H1 (cell line): ENCODE measurements at regions not wholly inside any gene's neighbourhood (a gene's known extent, or its start where the extent isn't known, plus 50 kb on each side); places are given as distances from the start of the nearest gene placed in this dataset.

ENCODE experiments used
- BACH1 ChIP-seq: IDR thresholded peaks from 2 replicates; pipeline ENCODE4 v1.6.1; 2012; ENCODE audit warnings: low read length, improper control_type of control experiment
- BRCA1 ChIP-seq: IDR thresholded peaks from 2 replicates; pipeline ENCODE4 v1.6.1; 2012; ENCODE audit warnings: low read depth, low read length, improper control_type of control experiment
- CHD7 ChIP-seq: fragments of 300-600 bp; sonication (generic); IDR thresholded peaks from 2 replicates; pipeline ENCODE4 v1.7.1; 2012; ENCODE audit warnings: low read length, moderate library complexity, mild to moderate bottlenecking, inconsistent platforms; ENCODE audit not compliant: insufficient replicate concordance
- GABPA ChIP-seq: IDR thresholded peaks from 2 replicates; pipeline ENCODE4 v1.6.1; 2011; ENCODE audit warnings: mild to moderate bottlenecking, low read length, moderate library complexity, borderline replicate concordance; ENCODE audit not compliant: insufficient read depth
- HDAC6 ChIP-seq: IDR thresholded peaks from one replicate; pipeline ENCODE4 v1.7.1; 2012; ENCODE audit warnings: low read depth, mild to moderate bottlenecking, inconsistent platforms, low read length, moderate library complexity
- NRF1 ChIP-seq: IDR thresholded peaks from 2 replicates; pipeline ENCODE4 v1.6.1; 2011; ENCODE audit warnings: mild to moderate bottlenecking, low read depth, low read length, improper control_type of control experiment
- POU5F1 ChIP-seq: IDR thresholded peaks from 2 replicates; pipeline ENCODE4 v1.6.1; 2011; ENCODE audit warnings: low read depth, mild to moderate bottlenecking, low read length, moderate library complexity
- RAD21 ChIP-seq, 2 experiments: IDR thresholded peaks in 1 of 2; conservative IDR thresholded peaks in 1 of 2; 2 replicates each; pipeline ENCODE4 v1.6.1; 2011; ENCODE audit warnings: low read depth in 2 of 2, low read length in 2 of 2, improper control_type of control experiment in 1 of 2, inconsistent platforms in 1 of 2, mild to moderate bottlenecking in 1 of 2, moderate library complexity in 1 of 2
- SP4 ChIP-seq: IDR thresholded peaks from 2 replicates; pipeline ENCODE4 v1.6.1; 2012; ENCODE audit warnings: low read length, inconsistent platforms

DNA sequence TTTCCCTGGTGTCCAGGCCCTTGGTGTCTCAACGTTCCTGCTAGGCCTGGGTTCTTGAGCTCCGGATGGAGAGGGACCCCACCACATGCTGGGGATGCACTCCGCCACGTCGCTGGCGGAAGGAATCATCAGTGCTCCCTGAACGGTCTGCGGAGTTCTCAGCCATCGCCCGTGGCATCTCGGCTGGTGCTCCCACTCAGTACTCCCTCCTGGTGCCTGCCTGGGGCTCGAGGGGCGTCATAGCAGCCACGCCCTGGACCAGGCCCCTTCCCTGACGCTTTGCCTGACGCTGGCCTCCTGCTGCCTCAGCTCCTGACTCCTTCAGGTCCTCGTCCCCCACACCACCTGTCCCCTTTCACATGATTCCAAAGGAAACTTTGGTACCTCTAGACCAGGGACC, 95.9 kb upstream of the CIBAR2 start (continued):
- TF ChIP-seq CHD7 = no peak
- no peak for TF ChIP-seq POU5F1
- TF ChIP-seq GABPA = no peak
- no peak for TF ChIP-seq BRCA1
- no peak for TF ChIP-seq SP4
- no peak for TF ChIP-seq RAD21 (IDR thresholded peaks at IDR 0.05 in 1 of 2, conservative IDR thresholded peaks at IDR 0.05 in 1 of 2; ENCODE audit: low read depth in 2 of 2, low read length in 2 of 2)
- no peak for TF ChIP-seq NRF1
- TF ChIP-seq HDAC6 = no peak
- TF ChIP-seq BACH1 = no peak
